ENCODE measurements at regions not wholly inside any gene's neighbourhood (a gene's known extent, or its start where the extent isn't known, plus 50 kb on each side); places are given as distances from the start of the nearest gene placed in this dataset.

DNA sequence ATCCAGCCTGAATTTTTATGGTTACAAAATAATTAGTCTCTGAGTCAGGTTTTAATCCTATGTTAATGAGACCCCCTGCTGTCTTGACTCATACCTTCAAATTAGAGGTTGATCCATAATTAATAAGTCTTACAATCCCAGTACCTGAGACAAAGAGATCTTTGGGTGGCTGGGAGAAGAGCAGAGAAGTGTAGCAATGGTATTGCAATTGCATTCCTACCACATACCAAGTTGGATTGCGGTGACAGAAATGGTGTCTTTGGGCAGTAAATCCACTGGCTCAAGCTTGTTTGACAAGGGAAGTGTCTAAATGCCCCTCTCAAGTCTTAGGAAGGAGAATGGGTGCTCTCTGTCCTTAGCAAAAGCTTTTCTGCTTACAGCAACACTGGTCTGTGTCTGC lies 150.4 kb downstream of the BTBD3 start (continued):
- TF ChIP-seq ZNF473 (tag by site-specific recombination; IDR thresholded peaks at IDR 0.05) = no peak
- no peak for TF ChIP-seq ZNF776 (tag by site-specific recombination; IDR thresholded peaks at IDR 0.05; ENCODE audit: borderline replicate concordance)
- TF ChIP-seq GFI1B (tag by site-specific recombination; IDR thresholded peaks at IDR 0.05) = no peak
- TF ChIP-seq OVOL3 (tag by site-specific recombination; IDR thresholded peaks at IDR 0.05) = no peak
- no peak for TF ChIP-seq YY2 (tag by site-specific recombination; IDR thresholded peaks at IDR 0.05)

DNA sequence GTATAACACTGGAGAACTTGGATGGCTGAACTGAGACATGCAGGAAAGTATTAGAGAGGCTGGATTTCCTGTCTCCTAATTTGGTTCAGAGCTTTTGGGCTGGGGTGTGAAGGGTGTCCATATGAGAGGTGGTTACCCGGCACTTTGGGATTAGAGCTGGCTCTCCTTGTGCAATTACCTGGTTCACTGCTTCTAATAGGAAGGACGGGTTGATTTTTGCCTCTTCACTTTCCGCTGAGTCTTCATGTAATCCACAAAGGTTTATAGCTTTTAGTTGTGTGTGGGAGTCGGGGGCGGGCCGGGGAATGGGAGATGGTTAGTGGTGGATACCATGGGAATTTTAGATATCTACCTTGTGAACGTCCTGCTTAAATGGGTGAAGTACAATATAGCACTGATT lies 151.5 kb downstream of the BTBD3 start:
- ChIA-PET POLR2A (no interaction called here), CTCF (interaction anchor here (1.2 kb wide), 1 partner anchor 522 kb away, joined by 3 read pairs; no protein-coding TSS in a partner anchor)
- TF ChIP-seq ZNF629 (tag by site-specific recombination; IDR thresholded peaks at IDR 0.05) = no peak
- TF ChIP-seq FEZF1 (tag by site-specific recombination; IDR thresholded peaks at IDR 0.05) = no peak
- TF ChIP-seq ZNF214 (tag by site-specific recombination; IDR thresholded peaks at IDR 0.05; ENCODE audit: borderline replicate concordance) = no peak
- TF ChIP-seq, protein P1, sequence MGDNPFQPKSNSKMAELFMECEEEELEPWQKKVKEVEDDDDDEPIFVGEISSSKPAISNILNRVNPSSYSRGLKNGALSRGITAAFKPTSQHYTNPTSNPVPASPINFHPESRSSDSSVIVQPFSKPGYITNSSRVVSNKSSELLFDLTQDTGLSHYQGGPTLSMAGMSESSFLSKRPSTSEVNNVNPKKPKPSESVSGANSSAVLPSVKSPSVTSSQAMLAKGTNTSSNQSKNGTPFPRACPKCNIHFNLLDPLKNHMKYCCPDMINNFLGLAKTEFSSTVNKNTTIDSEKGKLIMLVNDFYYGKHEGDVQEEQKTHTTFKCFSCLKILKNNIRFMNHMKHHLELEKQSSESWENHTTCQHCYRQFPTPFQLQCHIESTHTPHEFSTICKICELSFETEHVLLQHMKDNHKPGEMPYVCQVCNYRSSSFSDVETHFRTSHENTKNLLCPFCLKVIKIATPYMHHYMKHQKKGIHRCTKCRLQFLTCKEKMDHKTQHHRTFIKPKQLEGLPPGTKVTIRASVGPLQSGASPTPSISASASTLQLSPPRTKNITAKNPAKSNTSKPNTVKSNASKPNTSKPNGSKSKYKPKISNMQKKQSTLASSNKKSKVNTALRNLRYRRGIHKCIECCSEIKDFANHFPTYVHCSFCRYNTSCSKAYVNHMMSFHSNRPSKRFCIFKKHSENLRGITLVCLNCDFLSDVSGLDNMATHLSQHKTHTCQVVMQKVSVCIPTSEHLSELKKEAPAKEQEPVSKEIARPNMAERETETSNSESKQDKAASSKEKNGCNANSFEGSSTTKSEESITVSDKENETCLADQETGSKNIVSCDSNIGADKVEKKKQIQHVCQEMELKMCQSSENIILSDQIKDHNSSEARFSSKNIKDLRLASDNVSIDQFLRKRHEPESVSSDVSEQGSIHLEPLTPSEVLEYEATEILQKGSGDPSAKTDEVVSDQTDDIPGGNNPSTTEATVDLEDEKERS (tag by site-specific recombination; IDR thresholded peaks at IDR 0.05) = no peak
- TF ChIP-seq ZNF426 (tag by site-specific recombination; IDR thresholded peaks at IDR 0.05) = no peak
- no peak for TF ChIP-seq ZNF560 (tag by site-specific recombination; IDR thresholded peaks at IDR 0.05; ENCODE audit: borderline replicate concordance)
- TF ChIP-seq ZNF701 (tag by site-specific recombination; IDR thresholded peaks at IDR 0.05) = no peak
- no peak for TF ChIP-seq ZNF292 (tag by site-specific recombination; IDR thresholded peaks at IDR 0.05; ENCODE audit: borderline replicate concordance, low read depth)
- no peak for TF ChIP-seq ZNF843 (tag by site-specific recombination; IDR thresholded peaks at IDR 0.05)
- TF ChIP-seq, protein P2, sequence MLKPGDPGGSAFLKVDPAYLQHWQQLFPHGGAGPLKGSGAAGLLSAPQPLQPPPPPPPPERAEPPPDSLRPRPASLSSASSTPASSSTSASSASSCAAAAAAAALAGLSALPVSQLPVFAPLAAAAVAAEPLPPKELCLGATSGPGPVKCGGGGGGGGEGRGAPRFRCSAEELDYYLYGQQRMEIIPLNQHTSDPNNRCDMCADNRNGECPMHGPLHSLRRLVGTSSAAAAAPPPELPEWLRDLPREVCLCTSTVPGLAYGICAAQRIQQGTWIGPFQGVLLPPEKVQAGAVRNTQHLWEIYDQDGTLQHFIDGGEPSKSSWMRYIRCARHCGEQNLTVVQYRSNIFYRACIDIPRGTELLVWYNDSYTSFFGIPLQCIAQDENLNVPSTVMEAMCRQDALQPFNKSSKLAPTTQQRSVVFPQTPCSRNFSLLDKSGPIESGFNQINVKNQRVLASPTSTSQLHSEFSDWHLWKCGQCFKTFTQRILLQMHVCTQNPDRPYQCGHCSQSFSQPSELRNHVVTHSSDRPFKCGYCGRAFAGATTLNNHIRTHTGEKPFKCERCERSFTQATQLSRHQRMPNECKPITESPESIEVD (tag by site-specific recombination; IDR thresholded peaks at IDR 0.05) = no peak
- TF ChIP-seq, protein P3, sequence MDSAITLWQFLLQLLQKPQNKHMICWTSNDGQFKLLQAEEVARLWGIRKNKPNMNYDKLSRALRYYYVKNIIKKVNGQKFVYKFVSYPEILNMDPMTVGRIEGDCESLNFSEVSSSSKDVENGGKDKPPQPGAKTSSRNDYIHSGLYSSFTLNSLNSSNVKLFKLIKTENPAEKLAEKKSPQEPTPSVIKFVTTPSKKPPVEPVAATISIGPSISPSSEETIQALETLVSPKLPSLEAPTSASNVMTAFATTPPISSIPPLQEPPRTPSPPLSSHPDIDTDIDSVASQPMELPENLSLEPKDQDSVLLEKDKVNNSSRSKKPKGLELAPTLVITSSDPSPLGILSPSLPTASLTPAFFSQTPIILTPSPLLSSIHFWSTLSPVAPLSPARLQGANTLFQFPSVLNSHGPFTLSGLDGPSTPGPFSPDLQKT (IDR thresholded peaks at IDR 0.05; ENCODE audit: borderline replicate concordance, low read depth, low read length) = no peak
- no peak for TF ChIP-seq ZFP3 (tag by site-specific recombination; IDR thresholded peaks at IDR 0.05; ENCODE audit: low read depth)
- no peak for TF ChIP-seq RBAK (tag by site-specific recombination; IDR thresholded peaks at IDR 0.05)
- TF ChIP-seq ZNF830 (tag by site-specific recombination; IDR thresholded peaks at IDR 0.05; ENCODE audit: low read depth) = no peak

More for the DNA sequence above, 151.5 kb downstream of the BTBD3 start:
- no peaks in the 10 kb centered on the region for H3K9me3 ChIP-seq (ENCODE audit: control insufficient read depth, insufficient read depth, low read depth, low read length)
- no peaks in the 10 kb centered on the region for H3K36me3 ChIP-seq (ENCODE audit: control insufficient read depth in 2 of 2, insufficient read depth in 1 of 2, low read length in 2 of 2)
- H3K4me3 ChIP-seq (ENCODE audit: low read depth, low read length) = no peak overlapping the region
- H3K4me1 ChIP-seq (ENCODE audit: control insufficient read depth, insufficient read depth, low read length) = no peaks in the 10 kb centered on the region
- H3K27ac ChIP-seq (ENCODE audit: extremely low read depth, low read depth, low read length) = no peak overlapping the region
